HUES6 (cell line): ENCODE measurements at regions not wholly inside any gene's neighbourhood (a gene's known extent, or its start where the extent isn't known, plus 50 kb on each side); places are given as distances from the start of the nearest gene placed in this dataset.

Experiments
- H3K27ac ChIP-seq: 2 replicates; pipeline ENCODE4 v1.7.0; 2013; ENCODE audit warnings: low read depth, mild to moderate bottlenecking, low read length, inconsistent platforms
- H3K27me3 ChIP-seq: 2 replicates; pipeline ENCODE4 v1.6.1; 2013; ENCODE audit warnings: low read length; ENCODE audit not compliant: control insufficient read depth, insufficient read depth
- H3K36me3 ChIP-seq: 2 replicates; pipeline ENCODE4 v1.6.1; 2013; ENCODE audit warnings: low read length; ENCODE audit not compliant: control insufficient read depth, insufficient read depth
- H3K4me1 ChIP-seq: 2 replicates; pipeline ENCODE4 v1.6.1; 2013; ENCODE audit warnings: low read length; ENCODE audit not compliant: control insufficient read depth, insufficient read depth
- H3K4me3 ChIP-seq: 2 replicates; pipeline ENCODE4 v1.5.1; 2013; ENCODE audit warnings: low read depth, low read length
- H3K9ac ChIP-seq: one replicate; pipeline ENCODE4 v1.6.1; 2013; ENCODE audit warnings: mild to moderate bottlenecking, low read length
- H3K9me3 ChIP-seq: 2 replicates; pipeline ENCODE4 v1.6.1; 2013; ENCODE audit warnings: low read depth, low read length; ENCODE audit not compliant: control insufficient read depth, insufficient read depth

- Histone ChIP-seq H3K9ac (no peak overlapping the region), H3K4me1 (no peaks in the 10 kb centered on the region), H3K36me3 (no peaks in the 10 kb centered on the region), H3K27ac (no peak overlapping the region), H3K4me3 (no peak overlapping the region), H3K27me3 (no peaks in the 10 kb centered on the region), H3K9me3 (no peaks in the 10 kb centered on the region)
Observed at GRCh38 chr2:81249152-81249551, 944.6 kb upstream of the LRRTM1 start.

DNA sequence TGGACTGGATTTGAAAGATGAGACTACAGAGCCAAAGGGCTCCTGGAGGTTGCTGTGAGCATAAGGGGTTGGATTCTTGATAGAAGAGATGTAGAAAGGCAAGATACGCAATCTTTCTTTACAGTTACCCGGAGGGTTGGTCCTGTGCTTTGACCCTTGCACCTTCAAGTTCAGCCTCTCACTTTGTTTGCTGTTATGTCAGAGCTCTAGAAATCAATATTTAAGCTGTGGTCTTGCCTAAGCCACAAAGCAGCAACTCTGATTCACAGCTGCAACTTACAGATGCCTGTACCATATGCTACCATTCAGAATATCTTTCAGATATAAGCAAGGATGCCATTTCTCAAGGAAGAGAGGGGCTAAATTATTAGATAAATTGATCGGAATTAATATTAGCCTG is 943.1 kb upstream of the LRRTM1 start:
- H3K27ac ChIP-seq: no peak overlapping the region
- H3K9me3 ChIP-seq: no peaks in the 10 kb centered on the region
- H3K4me1 ChIP-seq: no peaks in the 10 kb centered on the region
- no peaks in the 10 kb centered on the region for H3K27me3 ChIP-seq
- no peak overlapping the region for H3K9ac ChIP-seq
- no peaks in the 10 kb centered on the region for H3K36me3 ChIP-seq
- no peak overlapping the region for H3K4me3 ChIP-seq

- H3K4me3 ChIP-seq: no peak overlapping the region
- no peaks in the 10 kb centered on the region for H3K36me3 ChIP-seq
- no peaks in the 10 kb centered on the region for H3K4me1 ChIP-seq
- H3K9ac ChIP-seq: no peak overlapping the region
- no peaks in the 10 kb centered on the region for H3K27me3 ChIP-seq
- H3K9me3 ChIP-seq: no peaks in the 10 kb centered on the region
- H3K27ac ChIP-seq: no peak overlapping the region
Observed at GRCh38 chr2:81242501-81242900, 937.9 kb upstream of the LRRTM1 start.

DNA sequence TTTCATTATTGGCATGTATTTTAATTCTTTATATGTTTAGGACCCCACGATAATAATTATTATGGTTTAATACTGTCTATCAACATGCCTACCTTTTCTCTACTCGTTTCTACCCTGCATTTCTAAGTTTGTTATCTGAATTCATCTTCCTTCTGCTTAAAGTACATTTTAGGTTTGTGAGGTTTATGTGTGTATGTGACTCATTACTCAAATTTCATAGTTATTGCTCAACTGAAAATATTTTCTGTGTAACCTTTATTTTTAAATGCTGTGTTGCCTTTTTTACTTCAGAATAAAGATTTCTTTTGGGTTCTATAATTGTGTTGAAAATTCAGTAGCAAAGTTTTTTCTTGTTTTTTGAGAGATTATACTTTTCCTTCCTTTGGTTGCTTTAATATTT is 933.9 kb upstream of the LRRTM1 start:
- H3K4me3 ChIP-seq: no peak overlapping the region
- no peaks in the 10 kb centered on the region for H3K36me3 ChIP-seq
- no peak overlapping the region for H3K27ac ChIP-seq
- H3K9me3 ChIP-seq: no peaks in the 10 kb centered on the region
- no peaks in the 10 kb centered on the region for H3K4me1 ChIP-seq
- no peaks in the 10 kb centered on the region for H3K27me3 ChIP-seq
- no peak overlapping the region for H3K9ac ChIP-seq

GRCh38 chr2:81235601-81236000 is 931.0 kb upstream of the LRRTM1 start:
- Histone ChIP-seq H3K4me3 (no peak overlapping the region), H3K4me1 (no peaks in the 10 kb centered on the region), H3K9ac (no peak overlapping the region), H3K9me3 (no peaks in the 10 kb centered on the region), H3K36me3 (no peaks in the 10 kb centered on the region), H3K27ac (no peak overlapping the region), H3K27me3 (no peaks in the 10 kb centered on the region)

GRCh38 chr2:81234711-81235110 is 930.2 kb upstream of the LRRTM1 start:
- no peaks in the 10 kb centered on the region for H3K36me3 ChIP-seq
- H3K4me1 ChIP-seq: no peaks in the 10 kb centered on the region
- H3K27me3 ChIP-seq: no peaks in the 10 kb centered on the region
- H3K9me3 ChIP-seq: no peaks in the 10 kb centered on the region
- H3K4me3 ChIP-seq: no peak overlapping the region
- H3K9ac ChIP-seq: no peak overlapping the region
- no peak overlapping the region for H3K27ac ChIP-seq

DNA sequence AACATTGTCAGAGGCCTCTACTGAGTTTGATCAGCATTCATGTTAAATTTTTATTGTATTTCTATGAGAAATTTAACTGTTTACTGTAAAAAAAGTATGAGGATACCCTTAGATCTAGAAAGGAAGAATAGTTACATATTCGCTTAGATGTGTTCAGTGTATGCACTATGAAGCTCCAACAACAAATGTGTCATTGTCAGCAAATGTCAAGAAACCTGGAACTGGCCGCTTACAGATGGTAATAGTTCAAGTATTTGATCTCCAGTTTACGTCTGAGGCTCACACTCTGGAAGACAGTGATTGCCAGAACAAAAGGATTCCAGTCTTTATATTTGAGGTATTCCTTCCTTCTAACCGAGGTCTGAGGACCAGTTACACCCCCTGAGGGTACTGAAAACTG is 921.2 kb upstream of the LRRTM1 start:
- no peaks in the 10 kb centered on the region for H3K9me3 ChIP-seq
- H3K27me3 ChIP-seq: no peaks in the 10 kb centered on the region
- H3K4me1 ChIP-seq: no peaks in the 10 kb centered on the region
- H3K4me3 ChIP-seq: no peak overlapping the region
- H3K27ac ChIP-seq: no peak overlapping the region
- no peak overlapping the region for H3K9ac ChIP-seq
- H3K36me3 ChIP-seq: no peaks in the 10 kb centered on the region

GRCh38 chr2:81213598-81213997 is 909.0 kb upstream of the LRRTM1 start:
- Histone ChIP-seq H3K27ac (no peak overlapping the region), H3K36me3 (no peaks in the 10 kb centered on the region), H3K4me1 (no peaks in the 10 kb centered on the region), H3K9me3 (no peaks in the 10 kb centered on the region), H3K9ac (no peak overlapping the region), H3K4me3 (no peak overlapping the region), H3K27me3 (no peaks in the 10 kb centered on the region)

- Histone ChIP-seq H3K27me3 (no peaks in the 10 kb centered on the region), H3K4me1 (no peaks in the 10 kb centered on the region), H3K36me3 (no peaks in the 10 kb centered on the region), H3K9ac (no peak overlapping the region), H3K27ac (no peak overlapping the region), H3K9me3 (no peaks in the 10 kb centered on the region), H3K4me3 (no peak overlapping the region)
Observed at GRCh38 chr2:81206216-81206615, 901.7 kb upstream of the LRRTM1 start.

DNA sequence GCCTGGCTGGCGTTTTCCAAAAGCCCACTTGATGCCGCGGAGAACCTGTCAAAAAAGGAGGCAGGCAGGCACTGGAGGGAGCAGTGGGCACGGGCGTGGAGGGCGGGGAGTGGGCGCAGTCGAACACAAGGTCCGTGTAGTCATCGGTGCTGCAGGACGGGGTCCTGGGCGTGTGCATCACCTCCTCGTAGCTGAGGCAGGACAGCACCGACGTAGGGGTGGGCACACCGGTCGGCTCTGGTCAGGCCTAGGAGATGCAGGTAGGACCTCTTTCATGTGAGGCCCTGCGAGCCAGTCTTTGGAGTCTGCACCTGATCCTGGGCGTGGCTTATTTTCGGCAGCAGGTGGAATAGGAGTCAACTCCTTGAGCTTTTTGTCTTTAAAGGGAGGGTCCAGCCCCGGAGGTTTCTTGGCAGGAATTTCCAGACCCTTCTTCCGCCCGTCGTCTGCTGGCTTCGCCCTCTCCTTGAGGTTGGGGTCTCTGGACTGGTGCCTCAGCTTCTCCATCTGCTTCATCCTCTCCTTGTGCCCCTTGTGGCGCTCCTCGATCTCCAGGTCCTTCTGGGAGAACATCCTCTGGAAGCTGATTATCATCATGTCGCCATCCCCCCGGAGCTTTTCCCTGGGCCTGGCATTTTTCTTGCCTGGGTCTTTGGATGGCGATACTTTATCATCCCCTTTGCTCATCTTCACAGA is 892.5 kb upstream of the LRRTM1 start:
- Histone ChIP-seq H3K9me3 (peaks cover 9% of the 10 kb centered on the region), H3K4me1 (no peaks in the 10 kb centered on the region; the same call in 1 of the 2 replicates), H3K27me3 (no peaks in the 10 kb centered on the region), H3K4me3 (no peak overlapping the region), H3K36me3 (no peaks in the 10 kb centered on the region), H3K27ac (no peak overlapping the region), H3K9ac (no peak overlapping the region)

- Histone ChIP-seq H3K9ac (no peak overlapping the region), H3K27me3 (no peaks in the 10 kb centered on the region), H3K36me3 (no peaks in the 10 kb centered on the region), H3K27ac (no peak overlapping the region), H3K4me3 (no peak overlapping the region), H3K4me1 (no peaks in the 10 kb centered on the region; the same call in 1 of the 2 replicates), H3K9me3 (peaks cover 9% of the 10 kb centered on the region)
Observed at GRCh38 chr2:81196383-81196851, 891.9 kb upstream of the LRRTM1 start.
